ENCODE measurements at regions not wholly inside any gene's neighbourhood (a gene's known extent, or its start where the extent isn't known, plus 50 kb on each side); places are given as distances from the start of the nearest gene placed in this dataset.

GRCh38 chr18:40055262-40055661 is 1899.8 kb upstream of the PIK3C3 start:
- H3K27ac ChIP-seq = no peak overlapping the region
- TF ChIP-seq, protein P1, sequence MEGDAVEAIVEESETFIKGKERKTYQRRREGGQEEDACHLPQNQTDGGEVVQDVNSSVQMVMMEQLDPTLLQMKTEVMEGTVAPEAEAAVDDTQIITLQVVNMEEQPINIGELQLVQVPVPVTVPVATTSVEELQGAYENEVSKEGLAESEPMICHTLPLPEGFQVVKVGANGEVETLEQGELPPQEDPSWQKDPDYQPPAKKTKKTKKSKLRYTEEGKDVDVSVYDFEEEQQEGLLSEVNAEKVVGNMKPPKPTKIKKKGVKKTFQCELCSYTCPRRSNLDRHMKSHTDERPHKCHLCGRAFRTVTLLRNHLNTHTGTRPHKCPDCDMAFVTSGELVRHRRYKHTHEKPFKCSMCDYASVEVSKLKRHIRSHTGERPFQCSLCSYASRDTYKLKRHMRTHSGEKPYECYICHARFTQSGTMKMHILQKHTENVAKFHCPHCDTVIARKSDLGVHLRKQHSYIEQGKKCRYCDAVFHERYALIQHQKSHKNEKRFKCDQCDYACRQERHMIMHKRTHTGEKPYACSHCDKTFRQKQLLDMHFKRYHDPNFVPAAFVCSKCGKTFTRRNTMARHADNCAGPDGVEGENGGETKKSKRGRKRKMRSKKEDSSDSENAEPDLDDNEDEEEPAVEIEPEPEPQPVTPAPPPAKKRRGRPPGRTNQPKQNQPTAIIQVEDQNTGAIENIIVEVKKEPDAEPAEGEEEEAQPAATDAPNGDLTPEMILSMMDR (conservative IDR thresholded peaks at IDR 0.05) = no peak

DNA sequence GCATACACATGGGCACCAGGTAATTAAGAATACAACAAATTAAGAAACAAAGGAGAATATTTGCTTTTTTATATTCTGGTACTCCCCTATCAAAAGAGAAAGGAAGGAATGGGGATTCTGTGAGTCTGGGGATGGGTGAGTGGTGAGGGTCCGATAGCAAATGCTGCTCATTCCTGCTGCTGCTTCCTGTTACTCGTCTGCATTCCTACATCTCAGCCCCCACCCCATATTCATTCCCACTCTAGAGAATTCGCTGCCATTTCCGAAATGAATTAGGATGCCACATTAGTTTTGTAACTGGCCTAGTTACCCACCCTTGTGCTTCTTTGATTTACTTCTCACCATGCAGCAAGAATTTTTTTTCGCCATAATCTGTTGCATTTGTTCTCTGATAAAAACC is 1905.3 kb upstream of the PIK3C3 start:
- TF ChIP-seq, protein P1 (conservative IDR thresholded peaks at IDR 0.05) = no peak
- H3K27ac ChIP-seq = no peak overlapping the region

DNA sequence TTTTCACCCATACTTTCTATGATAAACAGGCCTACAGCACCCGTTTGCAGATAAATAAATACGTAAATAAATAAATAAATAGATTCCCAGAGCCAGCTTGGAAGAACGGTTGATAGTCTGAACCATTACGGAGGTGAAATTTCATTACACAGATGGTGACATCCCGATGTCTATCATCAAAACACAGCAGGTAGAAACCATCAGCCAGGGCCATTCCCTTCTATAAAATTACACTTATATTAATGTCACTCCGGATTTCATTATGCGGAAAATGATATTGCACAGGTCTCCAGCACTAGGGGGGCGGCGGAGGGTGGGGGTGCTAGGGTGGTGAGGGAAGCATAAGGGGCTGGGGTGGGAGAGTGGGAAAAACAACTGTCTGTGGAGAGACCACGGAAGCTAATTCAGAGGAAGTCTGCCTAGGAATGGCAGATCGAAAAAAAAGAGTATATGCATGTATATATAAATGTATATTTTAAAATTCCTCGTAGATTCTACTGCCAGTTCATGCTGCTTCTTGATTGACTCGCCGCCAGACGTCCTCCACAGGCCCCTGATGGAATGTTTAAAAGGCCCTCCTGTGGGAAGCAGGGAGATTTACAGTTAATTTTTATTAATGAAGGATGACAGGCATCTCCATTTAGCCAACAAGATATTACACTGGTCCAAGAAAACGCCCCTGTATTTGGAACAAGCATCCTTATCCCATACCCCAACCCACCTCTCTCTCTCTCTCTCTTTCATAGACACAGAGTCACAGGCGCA is 1906.0 kb upstream of the PIK3C3 start:
- H3K27ac ChIP-seq = no peak overlapping the region
- TF ChIP-seq, protein P1 (conservative IDR thresholded peaks at IDR 0.05) = no peak

DNA sequence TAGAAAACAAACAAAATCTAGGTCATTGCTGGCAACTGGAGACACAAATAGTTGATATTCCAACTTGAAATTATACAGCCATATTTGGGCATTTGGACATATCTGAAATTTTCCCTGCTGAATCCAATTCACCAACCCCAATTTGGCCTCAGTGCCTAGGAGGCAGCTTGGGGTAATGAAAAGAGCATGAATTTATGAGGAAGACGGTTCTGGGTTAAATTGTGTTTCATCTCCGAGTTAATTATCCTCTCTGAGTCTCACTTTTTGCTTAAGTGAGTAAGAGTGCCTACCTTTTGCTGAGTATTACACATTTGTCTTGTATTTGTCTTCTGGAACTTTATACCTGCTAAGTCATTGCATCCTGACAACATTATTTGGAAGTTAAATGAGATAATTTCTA is 1906.8 kb upstream of the PIK3C3 start:
- H3K27ac ChIP-seq = no peak overlapping the region
- TF ChIP-seq, protein P1 (conservative IDR thresholded peaks at IDR 0.05) = no peak

DNA sequence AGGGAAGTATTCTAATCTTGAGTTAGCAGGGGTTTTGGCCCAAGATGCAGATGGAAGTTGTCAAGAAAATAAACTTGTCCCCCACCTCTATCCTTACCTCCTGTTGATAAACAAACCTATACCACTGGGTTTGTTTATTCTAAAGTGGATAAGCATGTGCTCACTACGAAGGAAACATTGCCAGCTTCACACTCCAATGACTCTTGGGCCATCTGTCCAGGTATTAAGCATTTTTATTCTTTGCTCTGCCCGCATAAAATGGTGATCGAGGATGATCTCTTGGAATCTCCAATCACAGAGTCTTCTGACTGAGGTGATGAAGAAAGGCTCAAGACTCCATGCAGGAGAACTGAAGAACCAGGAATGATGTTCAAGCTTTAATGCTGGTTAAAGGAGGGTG is 1908.4 kb upstream of the PIK3C3 start:
- TF ChIP-seq, protein P1 (conservative IDR thresholded peaks at IDR 0.05) = no peak
- H3K27ac ChIP-seq = no peak overlapping the region

DNA sequence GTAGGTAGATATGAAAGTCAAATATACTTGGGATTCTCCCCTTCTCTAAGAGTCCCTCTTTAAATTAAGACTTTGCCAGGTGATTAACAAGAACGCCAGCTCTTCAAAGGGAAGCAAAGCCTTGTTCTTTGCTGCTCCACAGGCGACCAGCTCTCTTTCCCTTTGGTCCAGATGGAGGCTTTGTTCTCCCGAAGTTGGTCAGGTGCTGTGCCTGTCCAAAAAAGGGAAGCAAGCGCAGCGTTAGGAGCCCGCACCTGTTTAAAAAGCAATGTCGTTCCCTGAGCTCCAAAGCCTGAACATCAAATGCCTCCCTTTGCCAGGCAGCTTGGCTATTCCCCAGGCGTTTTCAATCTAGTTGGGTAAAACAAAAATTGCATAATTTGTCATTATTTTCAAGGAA is 1913.1 kb upstream of the PIK3C3 start:
- TF ChIP-seq, protein P1 (conservative IDR thresholded peaks at IDR 0.05) = no peak
- H3K27ac ChIP-seq = no peak overlapping the region

- TF ChIP-seq, protein P1 (conservative IDR thresholded peaks at IDR 0.05) = no peak
- H3K27ac ChIP-seq = no peak overlapping the region
Observed at GRCh38 chr18:40040574-40040973, 1914.5 kb upstream of the PIK3C3 start.

Measured in VCaP (cell line).